Natural killer cell (primary cell): ENCODE measurements at regions not wholly inside any gene's neighbourhood (a gene's known extent, or its start where the extent isn't known, plus 50 kb on each side); places are given as distances from the start of the nearest gene placed in this dataset.
"Not testable (repeated sequence)": the region's sequence is repeated elsewhere in the genome, so short reads cannot be mapped to it uniquely, and the experiment has no call there.

Source experiments
- ATAC-seq, 3 donors: fragments of 150-1000 bp in 2 of 3; fragments of 200-7000 bp in 1 of 3; cut with Tn5 transposase; 1 replicate in 1 of 3; 2 replicates in 2 of 3; pipeline ENCODE4 v1.10.0; 2021; ENCODE audit warnings: mild to moderate bottlenecking in 2 of 3, moderate library complexity in 2 of 3
- DNase-seq, 2 donors: peaks; one replicate each; pipeline versions ENCODE4 v3.0.0 to v3.0.0-alpha.2; 2013 to 2021; ENCODE audit warnings: mixed read lengths in 1 of 2
- H3K27ac ChIP-seq: one replicate; pipeline ENCODE4 v1.5.1; 2013; ENCODE audit warnings: mild to moderate bottlenecking, low read length
- H3K27me3 ChIP-seq: one replicate; pipeline ENCODE4 v1.6.1; 2013; ENCODE audit warnings: low read length; ENCODE audit not compliant: control insufficient read depth, insufficient read depth
- H3K36me3 ChIP-seq: one replicate; pipeline ENCODE4 v1.6.1; 2013; ENCODE audit warnings: low read length; ENCODE audit not compliant: control insufficient read depth, insufficient read depth
- H3K4me1 ChIP-seq: one replicate; pipeline ENCODE4 v1.6.1; 2013; ENCODE audit warnings: low read length; ENCODE audit not compliant: control insufficient read depth, insufficient read depth
- H3K4me3 ChIP-seq: one replicate; pipeline ENCODE4 v1.5.1; 2013; ENCODE audit warnings: low read length
- H3K9me3 ChIP-seq: one replicate; pipeline ENCODE4 v1.6.1; 2013; ENCODE audit warnings: low read length; ENCODE audit not compliant: control insufficient read depth, insufficient read depth
- H3K27ac Mint-ChIP-seq, 2 donors: one replicate each; pipeline ENCODE4 v1.8.0; 2022; ENCODE audit warnings: mild to moderate bottlenecking in 2 of 2, mixed read lengths in 2 of 2, moderate library complexity in 1 of 2
- H3K27me3 Mint-ChIP-seq, 2 donors: one replicate each; pipeline ENCODE4 v1.8.0; 2022; ENCODE audit warnings: low read depth in 2 of 2, mixed read lengths in 2 of 2
- H3K36me3 Mint-ChIP-seq: one replicate; pipeline ENCODE4 v1.8.0; 2022; ENCODE audit warnings: mixed read lengths
- H3K4me1 Mint-ChIP-seq, 2 donors: one replicate each; pipeline ENCODE4 v1.8.0; 2022; ENCODE audit warnings: mixed read lengths in 2 of 2
- H3K4me3 Mint-ChIP-seq: one replicate; pipeline ENCODE4 v1.8.0; 2022; ENCODE audit warnings: mild to moderate bottlenecking, moderate library complexity, mixed read lengths
- H3K9me3 Mint-ChIP-seq, 2 donors: one replicate each; pipeline ENCODE4 v1.8.0; 2022; ENCODE audit warnings: mixed read lengths in 2 of 2
- WGBS: methylation state at CpG from one replicate; pipeline ENCODE4 v1.1.7; 2013; ENCODE audit warnings: missing lambda C conversion rate; ENCODE audit not compliant: insufficient coverage; 5-methylcytosine and 5-hydroxymethylcytosine counted together
- intact Hi-C: fragments of 100-400 bp; cut with micrococcal nuclease; formaldehyde crosslinking; loops from one replicate; pipeline ENCODE4 v1.14.2; 2022
- TF ChIP-seq, protein P1 (sequence below): fragments of 200-600 bp; IDR thresholded peaks from one replicate; pipeline ENCODE4 v1.8.0; 2022; ENCODE audit warnings: antibody characterized with exemption

DNA sequence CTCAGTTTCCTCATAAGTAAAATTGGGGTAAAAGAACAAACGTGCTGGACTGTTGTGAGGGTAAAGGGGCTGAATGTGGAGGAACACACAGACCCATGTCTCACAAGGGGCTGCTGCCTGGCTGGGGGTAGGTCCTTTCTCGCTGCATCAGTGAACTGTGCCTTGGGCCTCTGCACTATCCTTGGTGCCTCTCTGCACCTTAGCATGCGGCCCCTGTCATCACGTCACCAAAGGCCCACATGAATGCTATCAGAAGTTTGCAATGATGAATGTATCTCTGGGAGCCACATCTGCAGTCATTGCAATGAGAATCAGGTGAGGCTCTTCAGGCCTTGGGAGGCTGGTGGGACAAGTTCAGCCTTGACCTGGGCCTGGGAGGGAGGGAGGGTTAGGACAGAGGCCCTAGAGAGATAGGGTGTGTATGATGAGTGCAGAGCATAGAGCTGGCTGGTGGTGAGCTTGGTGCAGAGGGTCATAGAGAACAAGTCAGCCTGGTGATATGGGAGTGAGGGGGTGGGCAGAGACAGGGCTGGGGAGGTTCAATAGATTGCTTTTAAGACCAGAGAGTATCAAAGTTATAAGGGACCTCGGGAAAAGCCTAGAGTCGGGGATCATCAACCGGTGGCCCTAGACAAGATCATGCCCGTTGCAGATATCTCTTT lies 308.4 kb downstream of the RPS24 start:
- Histone ChIP-seq H3K27ac (no peak overlapping the region), H3K36me3 (no peaks in the 10 kb centered on the region), H3K4me3 (no peak overlapping the region), H3K4me1 (no peaks in the 10 kb centered on the region), H3K27me3 (no peaks in the 10 kb centered on the region), H3K9me3 (no peaks in the 10 kb centered on the region)
- Mint-ChIP-seq H3K27me3 (peaks cover 13 to 17% of the 10 kb centered on the region in 2 donors), H3K4me3 (no peak overlapping the region), H3K4me1 (no peaks in the 10 kb centered on the region), H3K36me3 (no peaks in the 10 kb centered on the region), H3K27ac (no peak overlapping the region), H3K9me3 (no peaks in the 10 kb centered on the region)
- intact Hi-C loops: no loop called here
- 94% methylated on average over 8 of the region's 8 CpGs for WGBS
- no peak for ATAC-seq
- DNase-seq: no peak
- TF ChIP-seq, protein P1, sequence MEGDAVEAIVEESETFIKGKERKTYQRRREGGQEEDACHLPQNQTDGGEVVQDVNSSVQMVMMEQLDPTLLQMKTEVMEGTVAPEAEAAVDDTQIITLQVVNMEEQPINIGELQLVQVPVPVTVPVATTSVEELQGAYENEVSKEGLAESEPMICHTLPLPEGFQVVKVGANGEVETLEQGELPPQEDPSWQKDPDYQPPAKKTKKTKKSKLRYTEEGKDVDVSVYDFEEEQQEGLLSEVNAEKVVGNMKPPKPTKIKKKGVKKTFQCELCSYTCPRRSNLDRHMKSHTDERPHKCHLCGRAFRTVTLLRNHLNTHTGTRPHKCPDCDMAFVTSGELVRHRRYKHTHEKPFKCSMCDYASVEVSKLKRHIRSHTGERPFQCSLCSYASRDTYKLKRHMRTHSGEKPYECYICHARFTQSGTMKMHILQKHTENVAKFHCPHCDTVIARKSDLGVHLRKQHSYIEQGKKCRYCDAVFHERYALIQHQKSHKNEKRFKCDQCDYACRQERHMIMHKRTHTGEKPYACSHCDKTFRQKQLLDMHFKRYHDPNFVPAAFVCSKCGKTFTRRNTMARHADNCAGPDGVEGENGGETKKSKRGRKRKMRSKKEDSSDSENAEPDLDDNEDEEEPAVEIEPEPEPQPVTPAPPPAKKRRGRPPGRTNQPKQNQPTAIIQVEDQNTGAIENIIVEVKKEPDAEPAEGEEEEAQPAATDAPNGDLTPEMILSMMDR: no peak

DNA sequence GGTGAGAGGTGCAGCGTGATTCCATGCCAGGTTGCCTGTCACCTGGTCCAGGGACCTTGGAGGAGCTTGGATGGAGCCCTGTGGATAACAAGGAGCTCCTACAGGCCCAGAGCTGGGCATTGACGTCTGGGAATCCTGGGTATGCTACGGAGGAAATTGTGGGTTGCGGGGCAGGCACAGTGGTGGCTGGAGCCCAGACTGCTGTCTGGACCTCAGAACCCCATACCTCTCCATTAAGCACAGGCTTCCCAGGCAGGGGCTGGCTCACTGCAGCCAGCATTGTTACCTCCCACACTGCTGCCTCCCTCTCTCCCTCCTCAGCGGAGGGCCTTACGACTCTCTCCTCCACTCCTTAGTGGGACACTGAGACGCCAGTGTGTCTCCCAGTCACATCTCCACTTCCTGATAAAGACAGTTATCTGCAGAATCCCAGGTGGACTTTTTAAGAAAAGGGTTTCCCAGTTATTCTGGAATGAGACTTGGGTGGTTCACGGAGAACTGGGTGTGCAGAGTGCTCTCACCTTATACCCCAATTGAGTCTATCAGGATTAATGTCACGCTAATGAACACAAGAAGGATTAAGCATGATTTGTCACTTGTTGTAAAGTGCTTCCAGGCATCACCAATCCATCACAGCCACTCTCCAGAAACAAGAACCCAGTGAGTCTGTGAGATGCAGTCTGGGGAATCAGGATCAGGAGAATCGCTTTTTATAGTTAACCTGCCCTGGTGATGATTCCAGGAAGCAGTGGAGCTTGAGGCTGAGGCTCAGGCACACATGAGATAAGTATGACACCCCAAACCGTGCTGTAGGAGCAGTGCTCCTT lies 309.4 kb downstream of the RPS24 start:
- H3K4me3 Mint-ChIP-seq: no peak overlapping the region
- H3K9me3 ChIP-seq: no peaks in the 10 kb centered on the region
- H3K4me1 ChIP-seq: no peaks in the 10 kb centered on the region
- TF ChIP-seq, protein P1: no peak
- 68% methylated on average over 11 of the region's 11 CpGs for WGBS
- no peak overlapping the region for H3K27ac Mint-ChIP-seq
- DNase-seq: peak in 1 of 2 donors; percentile 6
- H3K27me3 Mint-ChIP-seq: peaks cover 17 to 23% of the 10 kb centered on the region in 2 donors
- H3K36me3 ChIP-seq: no peaks in the 10 kb centered on the region
- no peaks in the 10 kb centered on the region for H3K4me1 Mint-ChIP-seq
- no peak overlapping the region for H3K4me3 ChIP-seq
- ATAC-seq: no peak
- no peaks in the 10 kb centered on the region for H3K36me3 Mint-ChIP-seq
- H3K27me3 ChIP-seq: no peaks in the 10 kb centered on the region
- intact Hi-C loops: no loop called here
- H3K9me3 Mint-ChIP-seq: no peaks in the 10 kb centered on the region
- H3K27ac ChIP-seq: no peak overlapping the region

DNA sequence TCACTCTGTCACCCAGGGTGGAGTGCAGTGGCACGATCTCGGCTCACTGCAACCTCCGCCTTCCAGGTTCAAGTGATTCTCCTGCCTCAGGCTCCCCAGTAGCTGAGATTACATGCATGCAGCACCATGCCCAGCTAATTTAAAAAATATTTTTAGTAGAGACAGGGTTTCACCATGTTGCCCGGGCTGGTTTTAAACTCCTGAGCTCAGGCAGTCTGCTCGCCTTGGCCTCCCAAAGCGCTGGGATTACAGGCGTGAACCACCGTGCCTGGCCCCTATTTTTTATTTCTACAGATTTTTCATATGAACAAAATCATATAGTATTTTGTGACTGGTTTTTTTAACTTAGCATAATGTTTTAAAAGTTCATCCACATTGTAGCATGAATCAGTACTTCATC lies 310.6 kb downstream of the RPS24 start:
- ATAC-seq, H3K27ac ChIP-seq, H3K9me3 Mint-ChIP-seq, DNase-seq, H3K27me3 ChIP-seq, H3K9me3 ChIP-seq, H3K4me3 ChIP-seq, H3K4me1 ChIP-seq, H3K4me3 Mint-ChIP-seq, H3K36me3 ChIP-seq, H3K36me3 Mint-ChIP-seq, H3K4me1 Mint-ChIP-seq, intact Hi-C loops, H3K27ac Mint-ChIP-seq: not testable (repeated sequence)
- 91% methylated on average over 7 of the region's 8 CpGs for WGBS
- peaks cover 12 to 23% of the 10 kb centered on the region in 2 donors for H3K27me3 Mint-ChIP-seq

DNA sequence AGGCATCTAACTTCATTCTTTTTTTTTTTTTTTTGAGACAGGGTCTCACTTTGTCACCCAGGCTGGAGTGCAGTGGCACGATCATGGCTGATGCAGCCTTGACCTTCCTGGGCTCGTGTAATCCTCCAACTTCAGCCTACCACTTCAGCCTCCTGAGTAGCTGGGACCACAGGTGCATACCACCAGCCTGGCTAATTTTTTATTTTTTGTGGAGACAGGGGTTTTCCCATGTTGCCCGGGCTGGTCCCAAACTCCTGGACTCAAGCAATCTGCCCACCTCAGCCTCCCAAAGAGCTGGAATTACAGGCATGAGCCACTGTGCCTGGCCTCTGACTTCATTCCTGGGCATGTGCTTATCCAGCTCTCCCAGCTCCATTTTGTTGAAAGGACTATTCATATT lies 311.9 kb downstream of the RPS24 start:
- H3K27me3 Mint-ChIP-seq: peaks cover 15 to 23% of the 10 kb centered on the region in 2 donors
- H3K4me1 ChIP-seq, H3K4me1 Mint-ChIP-seq, intact Hi-C loops, H3K9me3 Mint-ChIP-seq, H3K4me3 ChIP-seq, H3K27ac ChIP-seq, H3K27me3 ChIP-seq, H3K36me3 ChIP-seq, H3K27ac Mint-ChIP-seq, H3K4me3 Mint-ChIP-seq, DNase-seq, H3K9me3 ChIP-seq, ATAC-seq, H3K36me3 Mint-ChIP-seq: not testable (repeated sequence)
- WGBS: 100% methylated on average over 3 of the region's 3 CpGs
